AG09319 (cell line): ENCODE measurements at regions not wholly inside any gene's neighbourhood (a gene's known extent, or its start where the extent isn't known, plus 50 kb on each side); places are given as distances from the start of the nearest gene placed in this dataset.
"Not testable (repeated sequence)": the region's sequence is repeated elsewhere in the genome, so short reads cannot be mapped to it uniquely, and the experiment has no call there.

Source experiments
- DNase-seq: peaks from one replicate; pipeline ENCODE4 v3.0.0-alpha.2; 2010; ENCODE audit warnings: low read depth; ENCODE audit errors: extremely low read depth
- CTCF ChIP-seq: IDR thresholded peaks from 2 replicates; pipeline ENCODE4 v1.5.1; 2011; ENCODE audit warnings: low read depth, mild to moderate bottlenecking, inconsistent platforms, low read length, moderate library complexity

DNA sequence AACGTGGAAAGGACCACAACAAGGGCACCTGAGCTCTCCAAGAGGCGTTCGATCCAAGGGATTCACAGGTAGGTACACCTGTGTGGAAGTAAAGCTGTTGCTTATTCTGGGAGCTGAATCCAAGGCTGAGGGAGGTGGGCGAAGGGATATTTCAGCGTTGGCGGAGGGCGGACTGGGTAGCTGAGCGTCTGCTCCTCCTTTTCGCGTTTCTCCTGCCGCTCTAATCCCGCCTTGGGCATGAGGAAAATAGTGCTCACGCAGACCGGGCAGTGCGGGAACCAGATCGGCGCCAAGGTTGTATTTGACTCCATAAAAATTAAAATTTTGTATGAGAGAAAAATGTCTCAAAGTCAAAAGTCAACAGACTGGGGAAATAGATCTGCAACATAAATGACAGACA is 3966.2 kb upstream of the OR11H1 start:
- not testable (repeated sequence) for DNase-seq

- DNase-seq, result not testable (repeated sequence)
Observed at GRCh38 chr22:11568837-11569563, 3959.0 kb upstream of the OR11H1 start.

GRCh38 chr22:11569564-11569940 is 3958.4 kb upstream of the OR11H1 start:
- not testable (repeated sequence) for DNase-seq

GRCh38 chr22:11573154-11573553 is 3954.8 kb upstream of the OR11H1 start:
- DNase-seq, result not testable (repeated sequence)

DNA sequence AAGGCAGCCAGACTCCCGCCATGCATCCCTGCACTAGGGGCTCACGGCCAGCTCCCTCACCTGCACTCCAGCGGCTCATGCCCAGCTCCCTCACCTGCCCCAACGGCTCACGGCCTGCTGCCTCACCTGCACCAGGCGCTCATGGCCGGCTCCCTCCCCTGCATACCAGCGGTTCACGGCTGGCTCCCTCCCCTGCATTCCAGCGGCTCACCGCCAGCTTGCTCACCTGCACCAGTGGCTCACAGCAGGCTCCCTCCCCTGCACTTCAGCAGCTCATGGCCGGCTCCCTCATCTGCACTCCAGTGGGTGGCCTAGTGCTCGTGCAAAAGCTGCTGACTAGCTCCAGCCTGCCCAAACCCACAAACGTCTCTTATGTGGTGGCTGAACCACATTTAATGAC is 3953.8 kb upstream of the OR11H1 start:
- not testable (repeated sequence) for DNase-seq

GRCh38 chr22:11574659-11575058 is 3953.3 kb upstream of the OR11H1 start:
- DNase-seq, result not testable (repeated sequence)

DNA sequence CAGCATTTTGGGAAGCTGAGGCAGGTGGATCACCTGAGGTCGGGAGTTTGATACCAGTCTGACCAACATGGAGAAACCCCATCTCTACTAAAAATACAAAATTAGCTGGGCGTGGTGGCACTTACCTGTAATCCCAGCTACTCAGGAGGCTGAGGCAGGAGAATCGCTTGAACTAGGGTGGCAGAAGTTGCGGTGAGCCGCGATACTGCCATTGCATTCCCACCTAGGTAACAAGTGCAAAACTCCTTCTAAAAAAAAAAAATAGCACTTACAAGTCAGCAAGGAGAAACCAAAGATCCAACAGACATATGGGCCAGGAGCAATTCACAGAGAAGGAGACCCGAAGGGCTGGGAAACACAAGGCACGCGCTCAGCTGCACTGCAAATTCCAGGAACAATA is 3951.3 kb upstream of the OR11H1 start:
- not testable (repeated sequence) for DNase-seq

DNA sequence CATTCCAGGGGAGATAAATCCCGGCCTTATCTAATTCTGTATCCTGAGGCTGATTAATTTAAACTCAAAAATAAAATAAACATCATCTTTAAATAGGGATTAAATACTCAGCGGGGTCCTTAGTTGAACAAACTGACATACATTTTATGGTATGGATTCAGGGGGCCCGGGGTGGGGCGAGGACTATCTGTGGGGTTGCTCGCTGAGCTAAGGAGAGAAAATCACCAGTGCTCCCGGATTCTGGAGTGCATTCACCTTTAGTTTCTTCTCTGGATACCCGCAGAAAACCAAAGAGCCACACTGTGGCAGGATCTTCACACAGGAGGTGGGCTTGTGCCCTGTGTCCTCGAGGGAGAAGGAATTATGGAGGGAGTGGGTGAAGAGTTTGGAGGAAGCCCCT is 3949.9 kb upstream of the OR11H1 start:
- DNase-seq, result not testable (repeated sequence)

GRCh38 chr22:11578551-11578950 is 3949.4 kb upstream of the OR11H1 start:
- not testable (repeated sequence) for DNase-seq

DNA sequence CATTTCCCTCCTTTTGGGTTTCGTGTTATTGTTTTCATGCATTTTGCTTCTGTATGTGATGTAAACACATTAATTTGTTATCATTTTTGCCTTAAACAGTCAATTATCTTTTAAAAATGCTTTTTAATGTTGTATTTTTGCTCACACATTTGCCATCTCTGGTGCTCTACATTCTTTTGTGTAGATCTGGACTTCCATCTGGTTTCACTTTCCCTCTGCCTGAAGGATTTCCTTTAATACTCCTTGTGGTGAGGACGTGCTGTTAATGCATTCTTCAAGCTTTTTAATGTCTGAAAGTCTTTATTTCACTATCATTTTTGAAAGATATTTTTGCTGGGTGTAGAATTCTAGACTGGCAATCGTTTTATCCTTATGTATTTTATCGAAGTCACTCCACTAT is 3945.9 kb upstream of the OR11H1 start:
- DNase-seq, result not testable (repeated sequence)

GRCh38 chr22:11584231-11584630 is 3943.8 kb upstream of the OR11H1 start:
- DNase-seq, result not testable (repeated sequence)

DNA sequence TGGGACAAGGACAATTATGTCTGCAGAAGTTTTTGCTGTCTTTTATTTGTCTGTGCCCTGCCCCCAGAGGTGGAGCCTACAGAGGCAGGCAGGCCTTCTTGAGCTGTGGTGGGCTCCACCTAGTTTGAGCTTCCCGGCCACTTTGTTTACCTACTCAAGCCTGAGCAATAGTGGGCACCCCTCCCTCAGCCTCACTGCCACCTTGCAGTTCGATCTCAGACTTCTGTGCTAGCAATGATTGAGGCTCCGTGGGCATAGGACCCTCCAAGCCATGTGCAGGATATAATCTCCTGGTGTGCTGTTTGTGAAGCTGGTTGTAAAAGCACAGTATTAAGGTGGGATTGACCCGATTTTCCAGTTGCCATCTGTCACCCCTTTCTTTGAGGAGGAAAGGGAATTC is 3933.4 kb upstream of the OR11H1 start:
- DNase-seq, result not testable (repeated sequence)

- DNase-seq, result not testable (repeated sequence)
Observed at GRCh38 chr22:11597666-11598358, 3930.2 kb upstream of the OR11H1 start.

DNA sequence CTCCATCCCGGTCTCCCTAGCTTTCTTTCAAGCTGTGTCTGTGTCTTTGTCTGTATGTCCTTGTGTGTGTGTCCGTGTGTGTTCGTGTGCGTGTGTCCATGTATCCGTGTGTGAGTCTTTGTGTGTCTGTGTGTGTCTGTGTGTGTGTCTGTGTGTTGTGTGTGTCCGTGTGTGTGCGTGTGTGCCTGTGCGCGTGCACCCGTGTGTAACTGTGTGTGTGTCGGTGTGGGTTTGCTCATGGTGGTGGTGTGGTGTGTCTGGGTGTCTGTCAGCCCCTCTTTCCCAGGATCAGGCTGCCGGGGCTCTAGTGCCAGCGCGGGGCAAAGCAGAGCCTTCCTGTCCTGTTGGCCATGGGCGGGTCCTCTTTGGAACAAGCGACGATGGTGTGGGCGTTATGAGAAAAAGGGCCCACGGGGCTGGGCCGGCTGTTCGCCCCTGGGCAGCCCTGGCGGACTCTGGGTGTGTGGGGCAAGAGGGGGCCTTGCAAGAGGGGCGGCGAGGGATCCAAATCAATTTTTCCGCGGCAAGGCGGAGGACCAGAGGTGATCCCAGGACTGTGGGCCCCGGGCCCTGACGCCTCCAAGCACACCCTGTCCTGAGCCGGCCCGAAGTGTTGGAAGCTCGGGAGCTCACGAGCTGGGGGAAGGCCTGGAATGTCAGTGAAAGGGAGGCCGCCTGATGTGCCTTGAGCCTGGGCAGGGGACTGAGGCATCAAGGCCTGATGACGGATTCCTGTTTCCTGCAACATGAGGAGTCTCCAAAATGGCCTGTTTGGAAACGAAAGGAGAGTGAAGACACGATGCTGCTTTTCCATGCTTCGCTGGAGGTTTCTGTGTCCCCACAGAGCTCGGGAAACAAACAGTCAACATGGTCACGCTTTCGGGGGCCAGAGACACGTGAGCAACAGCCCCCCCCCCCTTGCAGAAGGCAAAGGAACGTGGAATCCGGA is 3929.2 kb upstream of the OR11H1 start:
- no peak for TF ChIP-seq CTCF
- no peak for DNase-seq

- DNase-seq, result not testable (repeated sequence)
Observed at GRCh38 chr22:11599456-11599855, 3928.5 kb upstream of the OR11H1 start.

DNA sequence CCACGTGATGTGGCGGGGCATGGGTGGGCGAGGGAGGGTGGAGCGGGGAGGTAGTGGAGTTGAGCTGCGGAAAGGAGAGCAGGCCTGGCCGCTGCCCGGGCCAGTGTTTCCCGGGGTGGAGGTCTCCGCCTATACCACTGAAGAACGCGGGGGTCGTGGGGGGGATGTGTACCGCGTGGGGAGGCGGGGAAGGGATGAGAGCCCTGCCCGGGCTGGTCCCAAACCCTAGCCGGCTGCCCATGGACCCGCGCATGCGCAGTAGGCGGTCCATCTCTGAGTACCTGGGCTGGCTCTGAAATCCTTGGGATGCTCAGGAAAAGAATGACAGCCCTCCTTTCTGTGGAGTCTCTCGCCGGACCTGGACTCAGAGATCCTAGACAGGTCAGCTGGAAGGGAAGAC is 3927.8 kb upstream of the OR11H1 start:
- DNase-seq, result not testable (repeated sequence)

DNA sequence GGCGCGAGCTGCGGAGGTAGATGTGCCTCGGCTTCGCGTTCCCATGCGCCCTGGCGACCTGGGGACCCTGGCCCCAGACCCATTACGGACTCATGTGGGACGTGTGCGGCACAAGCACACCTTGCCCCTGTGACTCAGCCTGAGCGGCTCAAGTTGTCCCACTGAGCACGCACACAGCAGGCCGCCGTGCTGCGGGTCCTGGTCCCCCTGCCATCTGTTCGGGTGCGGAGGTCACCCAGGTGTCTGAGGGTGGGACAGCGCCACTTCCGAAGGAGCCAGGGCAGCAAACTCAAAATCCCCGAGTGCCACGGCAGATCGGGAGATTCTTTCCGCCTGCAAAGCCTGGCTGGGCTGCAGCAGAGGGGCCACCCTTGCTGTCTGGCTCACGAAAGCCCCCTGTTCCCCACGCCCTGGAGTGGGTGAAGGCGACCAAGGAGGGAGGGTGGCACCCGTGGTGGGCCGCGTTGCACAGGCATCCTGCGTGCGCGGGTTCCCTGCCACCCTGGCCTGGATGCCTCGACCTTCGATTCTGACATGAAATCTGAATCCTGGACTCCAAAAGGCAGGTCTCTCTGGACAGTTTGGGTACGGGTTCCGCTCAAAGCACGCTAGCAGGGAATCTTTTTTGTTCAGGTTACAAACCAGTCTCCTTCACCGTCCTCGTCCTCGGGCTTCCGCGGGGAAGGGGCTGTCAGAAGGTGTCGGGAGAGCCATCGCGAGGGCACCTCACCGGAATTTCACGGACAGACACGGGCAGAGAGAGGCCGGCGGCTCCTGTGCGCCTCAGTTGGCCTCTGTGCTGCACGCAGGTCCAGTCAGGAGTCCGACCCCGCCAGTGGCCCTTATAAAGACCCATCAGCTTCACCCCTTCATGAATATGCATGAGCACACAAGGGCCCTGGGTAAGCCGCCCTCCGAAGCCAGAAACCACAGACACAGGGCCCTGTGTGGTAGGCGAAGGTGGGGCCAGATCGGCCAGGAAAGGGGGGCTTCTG is 3926.8 kb upstream of the OR11H1 start:
- not testable (repeated sequence) for DNase-seq

DNA sequence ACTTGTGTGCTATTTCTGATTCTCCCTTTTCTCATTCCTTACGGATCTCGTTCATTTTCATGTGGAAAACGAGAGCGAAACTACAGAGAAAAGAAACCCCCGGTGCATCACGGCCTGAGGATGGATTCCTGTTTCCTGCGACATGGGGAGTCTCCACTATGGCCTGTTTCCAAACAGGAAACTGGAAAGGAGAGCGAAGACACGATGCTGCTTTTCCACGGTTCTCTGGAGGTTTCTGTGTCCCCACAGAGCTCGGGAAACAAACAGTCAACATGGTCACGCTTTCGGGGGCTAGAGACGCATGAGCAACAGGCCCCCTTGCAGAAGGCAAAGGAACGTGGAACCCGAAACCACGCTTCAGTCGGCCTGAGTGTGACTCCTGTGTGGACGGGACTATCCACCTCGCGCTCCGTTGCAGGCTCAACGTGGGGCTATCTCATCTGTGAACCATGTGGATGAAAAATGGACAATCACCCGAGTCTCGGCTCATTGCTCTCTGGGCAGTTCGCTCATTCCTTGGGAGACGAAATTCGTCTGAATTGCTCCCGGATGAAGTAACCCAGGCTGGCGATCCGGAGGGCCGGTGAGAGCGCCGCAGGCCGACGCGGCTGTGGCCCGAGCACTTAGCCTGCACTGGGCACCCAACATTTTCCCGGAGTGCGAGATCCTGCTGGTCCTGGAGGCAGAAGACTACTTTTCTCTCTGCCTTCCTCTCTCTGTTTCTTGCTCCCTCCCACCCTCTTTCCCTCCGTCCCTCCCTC is 3923.2 kb upstream of the OR11H1 start:
- DNase-seq, result not testable (repeated sequence)
